BE2C (cell line): ENCODE measurements at regions not wholly inside any gene's neighbourhood (a gene's known extent, or its start where the extent isn't known, plus 50 kb on each side); places are given as distances from the start of the nearest gene placed in this dataset.

ENCODE experiments used
- DNase-seq: peaks from one replicate; pipeline ENCODE4 v3.0.0-alpha.2; 2020
- H3K27me3 ChIP-seq: fragments of 250-450 bp; sonication (Bioruptor Pico); 2 replicates; pipeline ENCODE4 v1.5.1; 2020; ENCODE audit warnings: mild to moderate bottlenecking
- H3K36me3 ChIP-seq: fragments of 250-450 bp; sonication (Bioruptor Pico); 2 replicates; pipeline ENCODE4 v1.5.1; 2020; ENCODE audit warnings: mild to moderate bottlenecking
- H3K4me1 ChIP-seq: fragments of 250-450 bp; sonication (Bioruptor Pico); 2 replicates; pipeline ENCODE4 v1.5.1; 2020
- H3K4me3 ChIP-seq: 2 replicates; pipeline ENCODE4 v1.5.1; 2011; ENCODE audit warnings: low read depth, low read length
- H3K9me3 ChIP-seq: fragments of 250-450 bp; sonication (Bioruptor Pico); 2 replicates; pipeline ENCODE4 v1.5.1; 2020
- CTCF ChIP-seq: IDR thresholded peaks from 2 replicates; pipeline ENCODE4 v1.5.1; 2012; ENCODE audit warnings: mild to moderate bottlenecking, low read depth, low read length

- DNase-seq: no peak
- TF ChIP-seq CTCF: no peak
Observed at GRCh38 chr17:55576237-55576995, 65.2 kb upstream of the SMIM36 start.

GRCh38 chr17:55575058-55575636 lies 63.9 kb upstream of the SMIM36 start:
- Histone ChIP-seq H3K4me3 (no peak overlapping the region), H3K4me1 (no peaks in the 10 kb centered on the region), H3K27me3 (no peaks in the 10 kb centered on the region), H3K36me3 (no peaks in the 10 kb centered on the region), H3K9me3 (no peaks in the 10 kb centered on the region)
- no peak for DNase-seq
- TF ChIP-seq CTCF: no peak

More at GRCh38 chr17:55576237-55576995, 65.2 kb upstream of the SMIM36 start:
- Histone ChIP-seq H3K27me3 (no peaks in the 10 kb centered on the region), H3K36me3 (no peaks in the 10 kb centered on the region), H3K9me3 (no peaks in the 10 kb centered on the region), H3K4me3 (no peak overlapping the region), H3K4me1 (no peaks in the 10 kb centered on the region)

- Histone ChIP-seq H3K4me1 (no peaks in the 10 kb centered on the region), H3K27me3 (no peaks in the 10 kb centered on the region), H3K36me3 (no peaks in the 10 kb centered on the region), H3K9me3 (no peaks in the 10 kb centered on the region), H3K4me3 (no peak overlapping the region)
- no peak for DNase-seq
- TF ChIP-seq CTCF: no peak
Observed at GRCh38 chr17:55572599-55572998, 61.3 kb upstream of the SMIM36 start.

GRCh38 chr17:55572139-55572538 lies 60.9 kb upstream of the SMIM36 start:
- no peak overlapping the region for H3K4me3 ChIP-seq
- H3K9me3 ChIP-seq: no peaks in the 10 kb centered on the region
- no peaks in the 10 kb centered on the region for H3K27me3 ChIP-seq
- no peaks in the 10 kb centered on the region for H3K4me1 ChIP-seq
- TF ChIP-seq CTCF: no peak
- no peaks in the 10 kb centered on the region for H3K36me3 ChIP-seq
- DNase-seq: no peak

- no peak for TF ChIP-seq CTCF
- Histone ChIP-seq H3K9me3 (no peaks in the 10 kb centered on the region), H3K36me3 (no peaks in the 10 kb centered on the region), H3K4me1 (no peaks in the 10 kb centered on the region; the same call in 1 of the 2 replicates), H3K4me3 (no peak overlapping the region), H3K27me3 (no peaks in the 10 kb centered on the region)
- DNase-seq: no peak
Observed at GRCh38 chr17:55571095-55571494, 59.8 kb upstream of the SMIM36 start.

GRCh38 chr17:55570391-55570790 lies 59.1 kb upstream of the SMIM36 start:
- Histone ChIP-seq H3K9me3 (no peaks in the 10 kb centered on the region), H3K27me3 (no peaks in the 10 kb centered on the region), H3K36me3 (no peaks in the 10 kb centered on the region), H3K4me3 (no peak overlapping the region), H3K4me1 (no peaks in the 10 kb centered on the region; the same call in 1 of the 2 replicates)
- no peak for DNase-seq
- TF ChIP-seq CTCF: no peak
